A673 (cell line): ENCODE measurements at regions not wholly inside any gene's neighbourhood (a gene's known extent, or its start where the extent isn't known, plus 50 kb on each side); places are given as distances from the start of the nearest gene placed in this dataset.

Experiments used
- BruUV-seq: library from RNA; stranded (reverse); fragments of 400-500 nt; replicated peaks from 2 replicates; lab custom pipeline; 2021; lab: Mats Ljungman, UMichigan
- CTCF ChIA-PET: fragments of 300-600 bp; sonication (Branson Sonifier 250); formaldehyde crosslinking; loops from one replicate; lab custom pipeline; 2022; ENCODE audit warnings: antibody characterized with exemption; lab: Charles Lee
- POLR2A ChIA-PET: fragments of 300-600 bp; sonication (Branson Sonifier 250); formaldehyde crosslinking; loops from one replicate; lab custom pipeline; 2022; ENCODE audit warnings: antibody characterized with exemption; ENCODE audit not compliant: low non-redundant PET; lab: Charles Lee
- DNase-seq: peaks from one replicate; pipeline ENCODE4 v3.0.0-alpha.2; 2015; ENCODE audit warnings: low spot score
- H3K27ac ChIP-seq: fragments of 200-600 bp; sonication (generic); 2 replicates; pipeline ENCODE4 v1.5.1; 2016; ENCODE audit warnings: mixed run types, low read depth, mild to moderate bottlenecking, mixed read lengths, antibody characterized with exemption, low read length; ENCODE audit not compliant: poor library complexity, severe bottlenecking
- H3K27me3 ChIP-seq: fragments of 200-600 bp; sonication (generic); replicated peaks from 2 replicates; pipeline ENCODE4 v1.6.1; 2017; ENCODE audit warnings: mixed run types, low read depth, mild to moderate bottlenecking, mixed read lengths, antibody characterized with exemption, low read length; ENCODE audit not compliant: insufficient read depth, poor library complexity
- H3K36me3 ChIP-seq: fragments of 200-600 bp; sonication (generic); 2 replicates; pipeline ENCODE4 v1.6.1; 2016; ENCODE audit warnings: mixed run types, mild to moderate bottlenecking, mixed read lengths, antibody characterized with exemption, low read length; ENCODE audit not compliant: insufficient read depth, poor library complexity, severe bottlenecking
- H3K4me1 ChIP-seq: fragments of 200-600 bp; sonication (generic); 2 replicates; pipeline ENCODE4 v1.6.1; 2017; ENCODE audit warnings: mixed run types, mild to moderate bottlenecking, mixed read lengths, antibody characterized with exemption, low read length; ENCODE audit not compliant: insufficient read depth, poor library complexity, severe bottlenecking
- H3K4me3 ChIP-seq: fragments of 200-600 bp; sonication (generic); 2 replicates; pipeline ENCODE4 v1.5.1; 2016; ENCODE audit warnings: low read depth, mixed run types, mild to moderate bottlenecking, mixed read lengths, low read length; ENCODE audit not compliant: poor library complexity, severe bottlenecking
- H3K9me3 ChIP-seq: fragments of 200-600 bp; sonication (generic); 2 replicates; pipeline ENCODE4 v1.6.1; 2016; ENCODE audit warnings: mixed run types, low read depth, mild to moderate bottlenecking, mixed read lengths, antibody characterized with exemption, low read length; ENCODE audit not compliant: poor library complexity, severe bottlenecking
- EZH2 ChIP-seq: fragments of 200-600 bp; sonication (generic); IDR thresholded peaks from 2 replicates; pipeline ENCODE4 v1.6.1; 2017; ENCODE audit warnings: borderline replicate concordance, low read depth, mild to moderate bottlenecking, mixed read lengths, antibody characterized with exemption, low read length; ENCODE audit not compliant: poor library complexity, severe bottlenecking
- intact Hi-C: fragments of 100-400 bp; cut with micrococcal nuclease; formaldehyde crosslinking; loops from one replicate; pipeline ENCODE4 v1.10.0; 2022; ENCODE audit not compliant: unreplicated experiment
- TF ChIP-seq, protein P1 (sequence below): fragments of 300-800, 200-600 bp; sonication (generic); conservative IDR thresholded peaks from 2 replicates; pipeline ENCODE4 v1.5.1; 2017; ENCODE audit warnings: low read depth, mild to moderate bottlenecking, antibody characterized with exemption, low read length, moderate library complexity, mixed read lengths

DNA sequence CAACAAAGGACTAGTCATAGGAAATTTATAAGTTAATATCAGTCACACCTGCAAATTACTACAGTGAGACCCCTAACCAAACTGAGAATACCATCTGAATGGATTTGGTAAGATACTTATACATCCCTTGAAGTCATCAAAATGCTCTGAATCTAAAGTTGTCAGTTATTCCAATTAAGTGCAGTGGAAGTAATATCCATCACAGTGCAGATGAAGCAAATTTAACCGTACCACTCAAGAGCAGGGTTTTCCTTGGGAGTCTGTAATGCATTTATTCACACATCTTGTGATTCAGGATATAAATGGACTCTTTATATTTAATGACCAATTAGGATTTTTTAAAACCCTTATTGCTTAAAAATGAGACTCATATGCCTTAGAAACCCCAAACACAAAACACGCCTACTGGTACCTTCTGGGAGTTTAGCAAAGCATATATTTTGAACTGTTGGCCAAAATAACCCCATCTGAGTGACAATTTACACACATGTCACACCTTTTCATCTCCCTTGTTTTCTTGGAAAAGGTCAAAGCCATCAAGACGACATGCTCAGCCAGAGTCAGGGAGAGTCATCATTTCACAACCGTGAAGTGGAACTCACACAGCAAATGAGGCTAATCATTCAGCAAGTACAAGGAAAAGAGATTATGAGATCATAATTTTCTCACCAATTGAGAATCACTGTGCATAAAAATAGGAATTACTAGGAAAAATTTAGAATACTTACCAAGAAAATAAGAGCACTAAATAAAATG, 303.7 kb downstream of the HNRNPD start:
- BruUV-seq: no TSS peak
- H3K36me3 ChIP-seq: no peaks in the 10 kb centered on the region
- DNase-seq: no peak
- H3K4me1 ChIP-seq: no peaks in the 10 kb centered on the region
- ChIA-PET POLR2A (no interaction called here), CTCF (no interaction called here)
- TF ChIP-seq, protein P1, sequence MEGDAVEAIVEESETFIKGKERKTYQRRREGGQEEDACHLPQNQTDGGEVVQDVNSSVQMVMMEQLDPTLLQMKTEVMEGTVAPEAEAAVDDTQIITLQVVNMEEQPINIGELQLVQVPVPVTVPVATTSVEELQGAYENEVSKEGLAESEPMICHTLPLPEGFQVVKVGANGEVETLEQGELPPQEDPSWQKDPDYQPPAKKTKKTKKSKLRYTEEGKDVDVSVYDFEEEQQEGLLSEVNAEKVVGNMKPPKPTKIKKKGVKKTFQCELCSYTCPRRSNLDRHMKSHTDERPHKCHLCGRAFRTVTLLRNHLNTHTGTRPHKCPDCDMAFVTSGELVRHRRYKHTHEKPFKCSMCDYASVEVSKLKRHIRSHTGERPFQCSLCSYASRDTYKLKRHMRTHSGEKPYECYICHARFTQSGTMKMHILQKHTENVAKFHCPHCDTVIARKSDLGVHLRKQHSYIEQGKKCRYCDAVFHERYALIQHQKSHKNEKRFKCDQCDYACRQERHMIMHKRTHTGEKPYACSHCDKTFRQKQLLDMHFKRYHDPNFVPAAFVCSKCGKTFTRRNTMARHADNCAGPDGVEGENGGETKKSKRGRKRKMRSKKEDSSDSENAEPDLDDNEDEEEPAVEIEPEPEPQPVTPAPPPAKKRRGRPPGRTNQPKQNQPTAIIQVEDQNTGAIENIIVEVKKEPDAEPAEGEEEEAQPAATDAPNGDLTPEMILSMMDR: no peak
- no peak for TF ChIP-seq EZH2
- H3K27me3 ChIP-seq: no peaks in the 10 kb centered on the region
- no peaks in the 10 kb centered on the region for H3K9me3 ChIP-seq
- H3K4me3 ChIP-seq: no peak overlapping the region
- intact Hi-C loops: no loop called here
- H3K27ac ChIP-seq: no peak overlapping the region

DNA sequence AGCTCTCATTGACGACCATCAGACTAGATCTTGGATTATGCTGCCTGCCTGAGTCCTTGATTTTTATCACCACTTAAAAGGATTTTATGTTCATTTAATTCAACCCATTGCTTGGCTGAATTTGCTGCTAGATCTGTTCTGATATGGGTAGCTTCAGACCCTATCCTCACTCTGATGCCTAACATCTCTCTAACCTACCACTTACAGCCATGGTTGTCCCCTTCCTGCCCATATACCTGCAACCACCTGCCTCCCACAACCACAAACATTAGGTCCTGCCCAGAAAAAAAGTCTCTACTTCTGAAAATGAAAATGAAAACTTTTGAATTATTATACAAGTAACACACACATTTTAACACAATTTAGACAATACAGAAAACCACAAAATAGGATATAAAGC, 310.8 kb downstream of the HNRNPD start:
- ChIA-PET CTCF (no interaction called here), POLR2A (no interaction called here)
- Histone ChIP-seq H3K27ac (no peak overlapping the region), H3K4me3 (no peak overlapping the region), H3K36me3 (no peaks in the 10 kb centered on the region), H3K4me1 (no peaks in the 10 kb centered on the region), H3K9me3 (no peaks in the 10 kb centered on the region), H3K27me3 (no peaks in the 10 kb centered on the region)
- no TSS peak for BruUV-seq
- DNase-seq: no peak
- intact Hi-C loops: no loop called here
- no peak for TF ChIP-seq EZH2
- TF ChIP-seq, protein P1: no peak

DNA sequence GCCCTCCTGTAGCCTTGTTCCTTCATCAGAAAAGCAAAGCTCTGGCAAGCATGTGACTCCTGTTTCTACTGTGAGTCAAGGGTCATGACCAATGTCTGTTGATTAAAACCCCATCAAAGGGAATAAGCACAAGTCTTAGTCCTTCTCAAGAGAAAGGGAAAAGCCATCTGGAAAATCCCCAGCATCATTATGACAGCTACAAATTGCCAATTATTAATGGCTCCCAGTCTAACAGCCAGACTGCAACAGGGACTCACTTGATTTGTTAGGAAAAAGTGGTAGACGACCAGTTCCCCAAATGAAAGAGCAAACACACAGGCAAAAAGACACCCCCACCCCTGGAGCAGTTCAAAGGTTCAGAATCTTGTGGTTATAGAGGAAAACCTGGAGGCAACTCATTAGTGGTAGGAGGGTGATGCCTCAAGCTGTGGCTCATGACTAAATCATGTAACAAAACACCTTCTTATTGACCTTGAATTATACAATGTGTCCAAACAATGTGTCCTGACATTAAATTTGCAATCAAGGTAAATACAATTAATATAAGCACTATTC, 315.7 kb downstream of the HNRNPD start:
- Histone ChIP-seq H3K27me3 (no peaks in the 10 kb centered on the region), H3K9me3 (no peaks in the 10 kb centered on the region), H3K27ac (no peak overlapping the region), H3K4me3 (no peak overlapping the region), H3K36me3 (no peaks in the 10 kb centered on the region), H3K4me1 (no peaks in the 10 kb centered on the region)
- ChIA-PET CTCF (no interaction called here), POLR2A (no interaction called here)
- intact Hi-C loops: no loop called here
- BruUV-seq: no TSS peak
- no peak for DNase-seq
- no peak for TF ChIP-seq EZH2
- TF ChIP-seq, protein P1: no peak
